ENCODE measurements at regions not wholly inside any gene's neighbourhood (a gene's known extent, or its start where the extent isn't known, plus 50 kb on each side); places are given as distances from the start of the nearest gene placed in this dataset.

DNA sequence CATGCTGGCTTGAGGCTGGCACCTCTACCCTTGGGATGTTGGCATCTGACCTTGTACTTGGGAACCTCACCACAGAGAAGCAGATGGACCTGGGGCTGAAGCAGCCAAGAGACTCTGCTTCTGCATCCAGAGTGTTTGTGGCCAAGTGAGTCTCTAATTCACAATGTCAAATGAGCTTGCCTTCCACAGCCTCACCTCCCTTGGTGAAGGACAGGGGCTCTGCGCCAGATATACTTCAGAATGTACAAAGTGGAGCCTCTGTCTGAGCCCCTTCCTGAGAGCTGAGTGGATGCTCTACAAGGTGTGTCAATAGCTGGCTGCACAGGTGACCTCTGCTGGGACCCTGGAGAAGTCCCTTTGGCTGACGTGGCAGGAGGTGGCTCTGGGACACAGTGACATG is 508.9 kb downstream of the CDH26 start:
- BruUV-seq (replicated peaks), result no TSS peak
- Histone ChIP-seq H4K20me1 (ENCODE audit: insufficient read depth, low read length) (no peaks in the 10 kb centered on the region), H3K79me2 (ENCODE audit: insufficient read depth, low read depth, low read length) (no peaks in the 10 kb centered on the region), H3K36me3 (ENCODE audit: insufficient read depth, low read length) (no peaks in the 10 kb centered on the region), H3K27ac (ENCODE audit: low read depth, low read length, poor library complexity, severe bottlenecking) (no peak overlapping the region), H3K9me3 (ENCODE audit: low read length) (no peaks in the 10 kb centered on the region), H3K4me3 (ENCODE audit: low read depth, low read length, poor library complexity, severe bottlenecking) (no peak overlapping the region), H3K4me2 (ENCODE audit: low read length) (no peak overlapping the region), H2AFZ (ENCODE audit: low read length) (no peak overlapping the region), H3K4me1 (ENCODE audit: insufficient read depth, low read length, poor library complexity, severe bottlenecking) (no peaks in the 10 kb centered on the region), H3K9me2 (ENCODE audit: insufficient read depth, low read length) (no peaks in the 10 kb centered on the region)
- intact Hi-C loops (cut with micrococcal nuclease; ENCODE audit: unreplicated experiment), result no loop called here
- ChIA-PET CTCF (ENCODE audit: unreplicated experiment) (interaction anchor here (0.8 kb wide), 1 partner anchor 37 kb away, joined by 3 read pairs; no protein-coding TSS in a partner anchor), POLR2A (interaction anchor here (0.5 kb wide), 1 partner anchor 371 kb away, joined by 3 read pairs; no protein-coding TSS in a partner anchor)
- DNase-seq (ENCODE audit: low spot score), result no peak
- TF ChIP-seq EZH2phosphoT487 (IDR thresholded peaks at IDR 0.05; ENCODE audit: borderline replicate concordance, low read depth, low read length), result no peak
- no peak for TF ChIP-seq CTCF (conservative IDR thresholded peaks at IDR 0.05; ENCODE audit: low read length)

DNA sequence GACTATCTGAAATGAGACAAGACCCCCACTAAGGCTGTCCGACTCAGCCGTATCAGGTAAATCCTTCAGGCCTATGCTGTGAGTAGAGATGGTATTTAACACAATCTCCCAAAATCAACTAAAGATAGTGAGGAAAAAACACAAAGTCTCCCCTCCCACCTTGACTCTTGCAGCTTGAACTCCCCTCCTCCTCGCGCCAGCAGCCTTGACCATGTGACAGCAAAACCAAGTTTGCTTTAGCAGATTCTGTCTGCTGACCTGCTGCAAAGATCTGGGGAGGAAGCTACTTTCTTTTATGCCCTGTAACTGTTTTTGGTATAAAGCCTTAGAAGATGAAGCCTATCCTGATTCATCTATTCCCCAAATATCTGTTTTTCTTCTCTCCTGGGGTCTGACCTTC is 509.5 kb downstream of the CDH26 start:
- ChIA-PET CTCF (ENCODE audit: unreplicated experiment) (no interaction called here), POLR2A (no interaction called here)
- Histone ChIP-seq H3K9me2 (ENCODE audit: insufficient read depth, low read length) (no peaks in the 10 kb centered on the region), H3K79me2 (ENCODE audit: insufficient read depth, low read depth, low read length) (no peaks in the 10 kb centered on the region), H3K4me1 (ENCODE audit: insufficient read depth, low read length, poor library complexity, severe bottlenecking) (no peaks in the 10 kb centered on the region), H2AFZ (ENCODE audit: low read length) (no peak overlapping the region), H4K20me1 (ENCODE audit: insufficient read depth, low read length) (no peaks in the 10 kb centered on the region), H3K4me3 (ENCODE audit: low read depth, low read length, poor library complexity, severe bottlenecking) (no peak overlapping the region), H3K4me2 (ENCODE audit: low read length) (no peak overlapping the region), H3K9me3 (ENCODE audit: low read length) (no peaks in the 10 kb centered on the region), H3K27ac (ENCODE audit: low read depth, low read length, poor library complexity, severe bottlenecking) (no peak overlapping the region), H3K36me3 (ENCODE audit: insufficient read depth, low read length) (no peaks in the 10 kb centered on the region)
- intact Hi-C loops (cut with micrococcal nuclease; ENCODE audit: unreplicated experiment), result no loop called here
- BruUV-seq (replicated peaks), result no TSS peak
- TF ChIP-seq EZH2phosphoT487 (IDR thresholded peaks at IDR 0.05; ENCODE audit: borderline replicate concordance, low read depth, low read length) (no peak), CTCF (conservative IDR thresholded peaks at IDR 0.05; ENCODE audit: low read length) (no peak)
- no peak for DNase-seq (ENCODE audit: low spot score)

DNA sequence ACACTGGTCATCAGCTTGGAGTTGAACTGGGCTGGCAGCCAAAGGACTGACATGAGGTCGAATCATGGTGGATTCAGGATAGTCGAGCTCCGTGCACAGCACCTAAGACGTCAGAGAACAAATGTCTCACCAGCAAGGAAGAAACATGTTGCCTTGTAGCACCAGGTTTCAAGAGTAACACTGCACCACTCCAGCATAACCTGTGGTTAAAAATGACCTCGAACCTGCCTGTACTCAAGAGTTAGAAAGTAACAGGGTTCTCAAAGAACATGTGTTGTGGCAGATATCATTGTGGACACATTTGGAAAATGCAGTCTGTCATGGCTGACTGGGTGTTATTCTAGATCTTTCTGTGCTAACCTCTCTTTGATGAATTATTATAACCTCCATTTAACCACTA is 511.6 kb downstream of the CDH26 start:
- H3K4me2 ChIP-seq (ENCODE audit: low read length), result no peak overlapping the region
- ChIA-PET POLR2A (no interaction called here), CTCF (ENCODE audit: unreplicated experiment) (no interaction called here)
- H2AFZ ChIP-seq (ENCODE audit: low read length), result no peak overlapping the region
- no peaks in the 10 kb centered on the region for H3K36me3 ChIP-seq (ENCODE audit: insufficient read depth, low read length)
- H3K4me3 ChIP-seq (ENCODE audit: low read depth, low read length, poor library complexity, severe bottlenecking), result no peak overlapping the region
- H3K27ac ChIP-seq (ENCODE audit: low read depth, low read length, poor library complexity, severe bottlenecking), result no peak overlapping the region
- intact Hi-C loops (cut with micrococcal nuclease; ENCODE audit: unreplicated experiment), result no loop called here
- H3K79me2 ChIP-seq (ENCODE audit: insufficient read depth, low read depth, low read length), result no peaks in the 10 kb centered on the region
- no peaks in the 10 kb centered on the region for H3K9me3 ChIP-seq (ENCODE audit: low read length)
- no peaks in the 10 kb centered on the region for H3K4me1 ChIP-seq (ENCODE audit: insufficient read depth, low read length, poor library complexity, severe bottlenecking)
- TF ChIP-seq CTCF (conservative IDR thresholded peaks at IDR 0.05; ENCODE audit: low read length) (no peak), EZH2phosphoT487 (IDR thresholded peaks at IDR 0.05; ENCODE audit: borderline replicate concordance, low read depth, low read length) (no peak)
- no peak for DNase-seq (ENCODE audit: low spot score)
- H4K20me1 ChIP-seq (ENCODE audit: insufficient read depth, low read length), result no peaks in the 10 kb centered on the region
- BruUV-seq (replicated peaks), result no TSS peak
- H3K9me2 ChIP-seq (ENCODE audit: insufficient read depth, low read length), result no peaks in the 10 kb centered on the region

All from OCI-LY7 (cell line).